SK-N-SH (cell line): ENCODE measurements at regions not wholly inside any gene's neighbourhood (a gene's known extent, or its start where the extent isn't known, plus 50 kb on each side); places are given as distances from the start of the nearest gene placed in this dataset.
"Not testable (repeated sequence)": the region's sequence is repeated elsewhere in the genome, so short reads cannot be mapped to it uniquely, and the experiment has no call there.

Experiments
- CTCF ChIA-PET: fragments of 300-600, 350-600 bp; formaldehyde crosslinking; extraction: SDS; loops from one replicate; lab custom pipeline; 2021; lab: Yijun Ruan, JAX
- POLR2A ChIA-PET: fragments of 350-600 bp; sonication (Branson Sonifier 250); formaldehyde crosslinking; extraction: SDS; loops from one replicate; lab custom pipeline; 2020; ENCODE audit warnings: antibody characterized with exemption, inconsistent platforms; lab: Yijun Ruan, JAX
- DNase-seq: peaks from one replicate; pipeline ENCODE4 v3.0.0; 2012
- H2AFZ ChIP-seq: fragments of 200-600 bp; sonication (generic); 2 replicates; pipeline ENCODE4 v1.8.1; 2016; ENCODE audit warnings: antibody characterized with exemption, mild to moderate bottlenecking, low read depth
- H3F3A ChIP-seq: fragments of 200-600 bp; sonication (generic); replicated peaks from 2 replicates; pipeline ENCODE3; 2016; ENCODE audit warnings: antibody characterized with exemption, mild to moderate bottlenecking; ENCODE audit not compliant: insufficient read depth
- H3K27ac ChIP-seq, 2 experiments: fragments of 200-500 bp in 1 of 2; fragments of 200-600 bp in 1 of 2; sonication (Bioruptor generic) in 1 of 2; sonication (generic), shearing (Covaris generic) in 1 of 2; 2 replicates each; pipeline versions ENCODE4 v1.5.1 to v1.6.1; 2014 to 2016; ENCODE audit warnings: low read depth in 2 of 2, inconsistent platforms in 1 of 2, low read length in 1 of 2, mild to moderate bottlenecking in 1 of 2, mixed read lengths in 1 of 2
- H3K27me3 ChIP-seq: fragments of 200-600 bp; sonication (generic), shearing (Covaris generic); 2 replicates; pipeline ENCODE4 v1.6.1; 2016; ENCODE audit warnings: mixed run types; ENCODE audit not compliant: insufficient read depth
- H3K36me3 ChIP-seq, 2 experiments: fragments of 200-500 bp in 1 of 2; fragments of 200-600 bp in 1 of 2; sonication (Bioruptor generic) in 1 of 2; sonication (generic) in 1 of 2; replicated peaks in 1 of 2; 2 replicates each; pipeline versions ENCODE3 to v1.5.1; 2014 to 2016; ENCODE audit warnings: low read length in 1 of 2, mild to moderate bottlenecking in 1 of 2; ENCODE audit not compliant: insufficient read depth in 2 of 2, control insufficient read depth in 1 of 2
- H3K4me1 ChIP-seq, 2 experiments: fragments of 200-500 bp in 1 of 2; fragments of 200-600 bp in 1 of 2; sonication (Bioruptor generic) in 1 of 2; sonication (generic), shearing (Covaris generic) in 1 of 2; 2 replicates each; pipeline versions ENCODE4 v1.5.1 to v1.6.1; 2014 to 2016; ENCODE audit warnings: low read depth in 1 of 2, low read length in 1 of 2, mixed run types in 1 of 2; ENCODE audit not compliant: insufficient read depth in 2 of 2, control insufficient read depth in 1 of 2
- H3K4me2 ChIP-seq: fragments of 200-600 bp; sonication (generic), shearing (Covaris generic); 2 replicates; pipeline ENCODE4 v1.6.1; 2017; ENCODE audit warnings: mixed run types
- H3K4me3 ChIP-seq, 2 experiments: fragments of 200-500 bp in 1 of 2; fragments of 200-600 bp in 1 of 2; sonication (Bioruptor generic) in 1 of 2; sonication (generic), shearing (Covaris generic) in 1 of 2; 2 replicates each; pipeline versions ENCODE4 v1.5.1 to v1.8.1; 2014 to 2016; ENCODE audit warnings: low read depth in 2 of 2, inconsistent platforms in 1 of 2, low read length in 1 of 2, mild to moderate bottlenecking in 1 of 2, mixed read lengths in 1 of 2, moderate library complexity in 1 of 2
- H3K79me2 ChIP-seq: fragments of 200-600 bp; sonication (generic); 2 replicates; pipeline ENCODE4 v1.8.1; 2017; ENCODE audit warnings: mild to moderate bottlenecking; ENCODE audit not compliant: insufficient read depth
- H3K9ac ChIP-seq: fragments of 200-600 bp; sonication (generic); 2 replicates; pipeline ENCODE4 v1.6.1; 2017; ENCODE audit warnings: mixed run types
- H3K9me2 ChIP-seq: fragments of 200-600 bp; sonication (generic); 2 replicates; pipeline ENCODE4 v1.6.1; 2017; ENCODE audit warnings: mixed run types
- H3K9me3 ChIP-seq: fragments of 200-600 bp; sonication (generic); 2 replicates; pipeline ENCODE4 v1.6.1; 2017; ENCODE audit warnings: mixed run types, mild to moderate bottlenecking, moderate library complexity
- H4K20me1 ChIP-seq: fragments of 200-600 bp; sonication (generic); 2 replicates; pipeline ENCODE4 v1.6.1; 2017; ENCODE audit warnings: mild to moderate bottlenecking, mixed run types; ENCODE audit not compliant: insufficient read depth
- RAD21 ChIP-seq: IDR thresholded peaks from 2 replicates; pipeline ENCODE4 v1.6.1; 2012; ENCODE audit warnings: mild to moderate bottlenecking, low read length
- SMC3 ChIP-seq: IDR thresholded peaks from 2 replicates; pipeline ENCODE4 v1.6.1; 2012; ENCODE audit warnings: low read depth, low read length, improper control_type of control experiment
- WGBS: methylation state at CpG from one replicate; pipeline ENCODE4 v1.1.6; 2017; ENCODE audit warnings: low lambda C conversion rate; 5-methylcytosine and 5-hydroxymethylcytosine counted together
- TF ChIP-seq, protein P1 (sequence below): IDR thresholded peaks from 2 replicates; pipeline ENCODE4 v1.6.1; 2012; ENCODE audit warnings: mild to moderate bottlenecking, low read depth, low read length, moderate library complexity
- TF ChIP-seq, protein P2 (sequence below): fragments of 200-600 bp; sonication (generic); IDR thresholded peaks from 2 replicates; pipeline ENCODE4 v1.6.1; 2017; ENCODE audit warnings: antibody characterized with exemption, mild to moderate bottlenecking, moderate library complexity

DNA sequence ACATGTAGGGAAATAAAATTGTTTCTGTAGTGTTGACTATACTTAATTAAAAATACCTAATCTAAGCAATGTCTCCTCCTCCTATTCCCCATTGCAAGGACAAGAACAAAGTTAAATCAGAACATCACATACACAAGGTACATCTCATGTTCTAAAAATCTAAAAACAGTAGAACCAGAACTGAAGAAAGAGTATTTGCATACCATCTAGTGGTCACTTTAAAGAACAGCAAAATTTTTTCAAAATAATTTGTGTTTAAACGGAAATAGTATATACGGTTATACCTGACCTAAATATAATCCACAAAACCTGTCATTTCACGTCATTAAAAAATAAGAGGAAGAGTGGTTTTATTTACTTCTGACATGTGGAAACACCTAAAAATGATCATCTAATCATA lies 294.3 kb upstream of the KCNH7 start:
- no peaks in the 10 kb centered on the region for H4K20me1 ChIP-seq
- no peaks in the 10 kb centered on the region for H3K4me1 ChIP-seq
- H3F3A ChIP-seq = no peaks in the 10 kb centered on the region
- H3K36me3 ChIP-seq = no peaks in the 10 kb centered on the region
- H3K9me2 ChIP-seq = no peaks in the 10 kb centered on the region; the same call in 1 of the 2 replicates
- no peaks in the 10 kb centered on the region for H3K27me3 ChIP-seq
- 2% methylated on average over 3 of the region's 3 CpGs for WGBS
- H3K9ac ChIP-seq = no peak overlapping the region
- H2AFZ ChIP-seq = no peak overlapping the region
- CTCF ChIA-PET = interaction anchor here (0.7 to 1.3 kb wide), 7 partner anchors 12 to 248 kb away, joined by 3 to 9 read pairs (median 3); no protein-coding TSS in a partner anchor
- no peak overlapping the region for H3K4me2 ChIP-seq
- no peaks in the 10 kb centered on the region for H3K9me3 ChIP-seq
- H3K4me3 ChIP-seq = no peak overlapping the region; a peak in 1 of 4 replicates
- TF ChIP-seq RAD21 (peak; percentile 70), SMC3 (peak; percentile 32; the same call in 1 of the 2 replicates)
- TF ChIP-seq, protein P1, sequence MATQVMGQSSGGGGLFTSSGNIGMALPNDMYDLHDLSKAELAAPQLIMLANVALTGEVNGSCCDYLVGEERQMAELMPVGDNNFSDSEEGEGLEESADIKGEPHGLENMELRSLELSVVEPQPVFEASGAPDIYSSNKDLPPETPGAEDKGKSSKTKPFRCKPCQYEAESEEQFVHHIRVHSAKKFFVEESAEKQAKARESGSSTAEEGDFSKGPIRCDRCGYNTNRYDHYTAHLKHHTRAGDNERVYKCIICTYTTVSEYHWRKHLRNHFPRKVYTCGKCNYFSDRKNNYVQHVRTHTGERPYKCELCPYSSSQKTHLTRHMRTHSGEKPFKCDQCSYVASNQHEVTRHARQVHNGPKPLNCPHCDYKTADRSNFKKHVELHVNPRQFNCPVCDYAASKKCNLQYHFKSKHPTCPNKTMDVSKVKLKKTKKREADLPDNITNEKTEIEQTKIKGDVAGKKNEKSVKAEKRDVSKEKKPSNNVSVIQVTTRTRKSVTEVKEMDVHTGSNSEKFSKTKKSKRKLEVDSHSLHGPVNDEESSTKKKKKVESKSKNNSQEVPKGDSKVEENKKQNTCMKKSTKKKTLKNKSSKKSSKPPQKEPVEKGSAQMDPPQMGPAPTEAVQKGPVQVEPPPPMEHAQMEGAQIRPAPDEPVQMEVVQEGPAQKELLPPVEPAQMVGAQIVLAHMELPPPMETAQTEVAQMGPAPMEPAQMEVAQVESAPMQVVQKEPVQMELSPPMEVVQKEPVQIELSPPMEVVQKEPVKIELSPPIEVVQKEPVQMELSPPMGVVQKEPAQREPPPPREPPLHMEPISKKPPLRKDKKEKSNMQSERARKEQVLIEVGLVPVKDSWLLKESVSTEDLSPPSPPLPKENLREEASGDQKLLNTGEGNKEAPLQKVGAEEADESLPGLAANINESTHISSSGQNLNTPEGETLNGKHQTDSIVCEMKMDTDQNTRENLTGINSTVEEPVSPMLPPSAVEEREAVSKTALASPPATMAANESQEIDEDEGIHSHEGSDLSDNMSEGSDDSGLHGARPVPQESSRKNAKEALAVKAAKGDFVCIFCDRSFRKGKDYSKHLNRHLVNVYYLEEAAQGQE = no peak
- TF ChIP-seq, protein P2, sequence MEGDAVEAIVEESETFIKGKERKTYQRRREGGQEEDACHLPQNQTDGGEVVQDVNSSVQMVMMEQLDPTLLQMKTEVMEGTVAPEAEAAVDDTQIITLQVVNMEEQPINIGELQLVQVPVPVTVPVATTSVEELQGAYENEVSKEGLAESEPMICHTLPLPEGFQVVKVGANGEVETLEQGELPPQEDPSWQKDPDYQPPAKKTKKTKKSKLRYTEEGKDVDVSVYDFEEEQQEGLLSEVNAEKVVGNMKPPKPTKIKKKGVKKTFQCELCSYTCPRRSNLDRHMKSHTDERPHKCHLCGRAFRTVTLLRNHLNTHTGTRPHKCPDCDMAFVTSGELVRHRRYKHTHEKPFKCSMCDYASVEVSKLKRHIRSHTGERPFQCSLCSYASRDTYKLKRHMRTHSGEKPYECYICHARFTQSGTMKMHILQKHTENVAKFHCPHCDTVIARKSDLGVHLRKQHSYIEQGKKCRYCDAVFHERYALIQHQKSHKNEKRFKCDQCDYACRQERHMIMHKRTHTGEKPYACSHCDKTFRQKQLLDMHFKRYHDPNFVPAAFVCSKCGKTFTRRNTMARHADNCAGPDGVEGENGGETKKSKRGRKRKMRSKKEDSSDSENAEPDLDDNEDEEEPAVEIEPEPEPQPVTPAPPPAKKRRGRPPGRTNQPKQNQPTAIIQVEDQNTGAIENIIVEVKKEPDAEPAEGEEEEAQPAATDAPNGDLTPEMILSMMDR = peak; percentile 70
- no peaks in the 10 kb centered on the region for H3K79me2 ChIP-seq
- POLR2A ChIA-PET = no interaction called here
- H3K27ac ChIP-seq = no peak overlapping the region
- DNase-seq = peak; percentile 2

DNA sequence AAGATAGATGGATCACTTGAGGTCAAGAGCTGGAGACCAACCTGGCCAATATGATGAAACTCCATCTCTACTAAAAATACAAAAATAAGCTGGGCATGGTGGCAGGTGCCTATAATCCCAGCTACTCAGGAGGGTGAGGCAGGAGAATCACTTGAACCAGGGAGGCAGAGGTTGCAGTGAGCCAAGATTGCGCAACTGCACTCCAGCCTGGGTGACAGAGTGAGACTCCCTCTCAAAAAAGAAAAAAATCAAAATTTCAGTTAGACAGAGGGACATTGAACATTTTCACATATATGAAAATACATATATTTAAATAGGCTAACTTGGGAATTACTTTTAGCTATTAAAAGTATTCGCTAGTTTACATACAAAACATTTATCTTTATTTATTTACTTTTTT lies 293.6 kb upstream of the KCNH7 start:
- WGBS = 49% methylated on average over 2 of the region's 2 CpGs
- H3K27me3 ChIP-seq, H3F3A ChIP-seq, H3K36me3 ChIP-seq, H3K9me2 ChIP-seq, H4K20me1 ChIP-seq, DNase-seq, H3K4me2 ChIP-seq, H3K9me3 ChIP-seq, H3K79me2 ChIP-seq, H2AFZ ChIP-seq, H3K4me1 ChIP-seq, H3K27ac ChIP-seq, POLR2A ChIA-PET, H3K4me3 ChIP-seq, H3K9ac ChIP-seq: not testable (repeated sequence)
- CTCF ChIA-PET = interaction anchor here (0.7 to 1.3 kb wide), 7 partner anchors 11 to 248 kb away, joined by 3 to 9 read pairs (median 3); no protein-coding TSS in a partner anchor

DNA sequence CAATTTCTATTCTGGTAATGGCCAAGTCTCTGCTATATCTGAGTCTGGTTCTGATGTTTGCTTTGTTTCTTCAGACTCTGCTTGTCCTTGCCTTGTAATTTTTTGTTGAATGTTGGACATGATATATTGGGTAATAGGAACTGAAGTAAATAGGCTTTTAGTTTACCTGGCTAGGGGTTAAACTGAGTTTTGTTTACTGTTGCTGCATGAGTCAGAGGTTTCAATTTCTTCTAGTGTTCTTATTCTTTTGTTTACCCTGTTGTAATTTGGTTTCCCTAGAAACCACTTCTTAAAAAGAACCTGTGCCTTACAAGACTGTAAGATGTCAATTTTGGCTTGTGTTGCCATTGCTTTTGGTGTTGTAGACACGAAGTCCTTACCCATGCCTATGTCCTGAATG lies 285.0 kb upstream of the KCNH7 start:
- no peak for DNase-seq
- CTCF ChIA-PET = interaction anchor here (1.0 kb wide), 1 partner anchor 235 kb away, joined by 3 read pairs; no protein-coding TSS in a partner anchor
- WGBS = 4% methylated on average over 1 of the region's 1 CpG

More for the DNA sequence above, 285.0 kb upstream of the KCNH7 start:
- H3K4me3 ChIP-seq = no peak overlapping the region
- POLR2A ChIA-PET = no interaction called here
- no peaks in the 10 kb centered on the region for H4K20me1 ChIP-seq
- no peaks in the 10 kb centered on the region for H3K36me3 ChIP-seq
- H3K4me2 ChIP-seq = no peak overlapping the region
- no peaks in the 10 kb centered on the region for H3F3A ChIP-seq
- H3K27me3 ChIP-seq = no peaks in the 10 kb centered on the region
- H3K27ac ChIP-seq = no peak overlapping the region
- TF ChIP-seq, protein P2 = no peak
- TF ChIP-seq, all 33 proteins: peak for 0
- no peaks in the 10 kb centered on the region for H3K9me3 ChIP-seq
- H2AFZ ChIP-seq = no peak overlapping the region
- no peak overlapping the region for H3K9ac ChIP-seq
- H3K79me2 ChIP-seq = no peaks in the 10 kb centered on the region
- H3K9me2 ChIP-seq = no peaks in the 10 kb centered on the region
- H3K4me1 ChIP-seq = no peaks in the 10 kb centered on the region
